Hepatocyte (in vitro differentiated cells): ENCODE measurements at regions not wholly inside any gene's neighbourhood (a gene's known extent, or its start where the extent isn't known, plus 50 kb on each side); places are given as distances from the start of the nearest gene placed in this dataset.

ENCODE experiments used
- DNase-seq: peaks from one replicate; pipeline ENCODE4 v3.0.0-alpha.2; 2016; ENCODE audit warnings: low spot score
- H2AFZ ChIP-seq: fragments of 200-600 bp; sonication (generic); 2 replicates; pipeline ENCODE4 v1.6.0; 2016; ENCODE audit warnings: antibody characterized with exemption, mild to moderate bottlenecking
- H3K27ac ChIP-seq: fragments of 200-600 bp; sonication (generic); 2 replicates; pipeline ENCODE4 v1.5.1; 2016; ENCODE audit warnings: mild to moderate bottlenecking
- H3K27me3 ChIP-seq: fragments of 200-600 bp; sonication (generic); 2 replicates; pipeline ENCODE4 v1.6.1; 2016
- H3K36me3 ChIP-seq: fragments of 200-600 bp; sonication (generic); replicated peaks from 2 replicates; pipeline ENCODE4 v1.5.1; 2016; ENCODE audit warnings: low read depth; ENCODE audit not compliant: insufficient read depth
- H3K4me1 ChIP-seq: fragments of 200-600 bp; sonication (generic); 2 replicates; pipeline ENCODE4 v1.5.1; 2016; ENCODE audit warnings: mild to moderate bottlenecking, moderate library complexity; ENCODE audit not compliant: insufficient read depth
- H3K4me2 ChIP-seq: fragments of 200-600 bp; sonication (generic); 2 replicates; pipeline ENCODE4 v1.6.0; 2016
- H3K4me3 ChIP-seq: fragments of 200-600 bp; sonication (generic); 2 replicates; pipeline ENCODE4 v1.5.1; 2016; ENCODE audit warnings: mild to moderate bottlenecking
- H3K79me2 ChIP-seq: fragments of 200-600 bp; sonication (generic); 2 replicates; pipeline ENCODE4 v1.6.0; 2017; ENCODE audit warnings: mild to moderate bottlenecking
- H3K9me2 ChIP-seq: fragments of 200-600 bp; sonication (generic); replicated peaks from 2 replicates; pipeline ENCODE4 v1.6.0; 2017; ENCODE audit warnings: mild to moderate bottlenecking; ENCODE audit not compliant: insufficient read depth
- H3K9me3 ChIP-seq: fragments of 200-600 bp; sonication (generic); 2 replicates; pipeline ENCODE4 v1.5.1; 2016; ENCODE audit warnings: low read depth, mild to moderate bottlenecking
- H4K20me1 ChIP-seq: fragments of 200-600 bp; sonication (generic); 2 replicates; pipeline ENCODE4 v1.6.0; 2016; ENCODE audit warnings: mild to moderate bottlenecking; ENCODE audit not compliant: insufficient read depth, poor library complexity, severe bottlenecking
- EZH2 ChIP-seq: fragments of 200-600 bp; sonication (generic); IDR thresholded peaks from 2 replicates; pipeline ENCODE4 v1.6.1; 2016; ENCODE audit warnings: antibody characterized with exemption, mild to moderate bottlenecking, borderline replicate concordance
- EZH2phosphoT487 ChIP-seq: fragments of 200-600 bp; sonication (generic); IDR thresholded peaks from one replicate; pipeline ENCODE4 v1.6.1; 2018; ENCODE audit warnings: antibody characterized with exemption, mild to moderate bottlenecking, low read depth, moderate library complexity; ENCODE audit not compliant: unreplicated experiment, severe bottlenecking
- WGBS: methylation state at CpG from one replicate; pipeline ENCODE4 v1.1.6; 2016; ENCODE audit warnings: low lambda C conversion rate; ENCODE audit errors: missing lambda C conversion rate; 5-methylcytosine and 5-hydroxymethylcytosine counted together
- TF ChIP-seq, protein P1 (sequence below): fragments of 200-600 bp; sonication (generic); IDR thresholded peaks from 2 replicates; pipeline ENCODE4 v1.5.1; 2016; ENCODE audit warnings: antibody characterized with exemption, mild to moderate bottlenecking; ENCODE audit not compliant: poor library complexity

GRCh38 chr2:16135913-16136310 lies 195.6 kb downstream of the MYCN start:
- Histone ChIP-seq H3K9me3 (no peaks in the 10 kb centered on the region), H3K79me2 (no peaks in the 10 kb centered on the region), H3K36me3 (no peaks in the 10 kb centered on the region), H3K27ac (no peak overlapping the region), H4K20me1 (no peaks in the 10 kb centered on the region), H3K4me1 (no peaks in the 10 kb centered on the region), H3K9me2 (no peaks in the 10 kb centered on the region), H3K27me3 (no peaks in the 10 kb centered on the region), H2AFZ (no peak overlapping the region), H3K4me2 (no peak overlapping the region), H3K4me3 (no peak overlapping the region)
- TF ChIP-seq EZH2 (no peak), EZH2phosphoT487 (no peak)
- TF ChIP-seq, protein P1, sequence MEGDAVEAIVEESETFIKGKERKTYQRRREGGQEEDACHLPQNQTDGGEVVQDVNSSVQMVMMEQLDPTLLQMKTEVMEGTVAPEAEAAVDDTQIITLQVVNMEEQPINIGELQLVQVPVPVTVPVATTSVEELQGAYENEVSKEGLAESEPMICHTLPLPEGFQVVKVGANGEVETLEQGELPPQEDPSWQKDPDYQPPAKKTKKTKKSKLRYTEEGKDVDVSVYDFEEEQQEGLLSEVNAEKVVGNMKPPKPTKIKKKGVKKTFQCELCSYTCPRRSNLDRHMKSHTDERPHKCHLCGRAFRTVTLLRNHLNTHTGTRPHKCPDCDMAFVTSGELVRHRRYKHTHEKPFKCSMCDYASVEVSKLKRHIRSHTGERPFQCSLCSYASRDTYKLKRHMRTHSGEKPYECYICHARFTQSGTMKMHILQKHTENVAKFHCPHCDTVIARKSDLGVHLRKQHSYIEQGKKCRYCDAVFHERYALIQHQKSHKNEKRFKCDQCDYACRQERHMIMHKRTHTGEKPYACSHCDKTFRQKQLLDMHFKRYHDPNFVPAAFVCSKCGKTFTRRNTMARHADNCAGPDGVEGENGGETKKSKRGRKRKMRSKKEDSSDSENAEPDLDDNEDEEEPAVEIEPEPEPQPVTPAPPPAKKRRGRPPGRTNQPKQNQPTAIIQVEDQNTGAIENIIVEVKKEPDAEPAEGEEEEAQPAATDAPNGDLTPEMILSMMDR, result no peak
- DNase-seq, result no peak
- WGBS, result 100% methylated on average over 1 of the region's 1 CpG

DNA sequence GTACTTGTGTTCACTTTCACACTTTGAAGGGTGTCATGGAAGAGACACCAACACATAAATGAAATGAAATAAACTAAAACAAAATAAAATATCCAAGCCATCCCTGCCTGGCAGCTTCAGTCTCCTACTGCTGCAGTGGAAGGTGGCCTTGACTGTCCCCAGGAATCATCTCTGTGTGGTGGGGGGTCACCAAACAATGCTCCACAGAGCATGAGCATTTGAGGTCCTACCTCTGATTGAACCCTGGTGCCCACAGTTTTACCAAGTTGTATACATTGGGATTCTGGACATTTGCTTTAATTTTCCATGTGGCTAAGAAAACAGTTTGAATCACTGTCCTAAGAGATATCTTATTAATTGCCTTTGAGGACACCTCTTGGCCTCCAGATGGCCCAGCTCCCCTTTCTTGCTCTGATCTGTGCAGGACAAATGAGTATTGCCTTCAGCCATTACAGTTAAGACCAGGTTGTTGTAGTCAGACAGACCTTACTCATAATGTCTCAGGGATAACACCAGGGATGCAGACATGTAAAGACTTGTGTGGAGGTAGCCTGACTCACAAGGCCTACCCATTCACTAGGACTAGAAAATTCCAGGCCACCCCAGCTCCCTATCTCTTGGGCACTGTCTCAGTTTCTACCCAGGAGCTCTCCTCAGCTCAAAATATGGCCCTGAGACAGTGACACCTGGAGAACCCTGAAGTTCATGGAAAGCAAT lies 195.0 kb downstream of the MYCN start:
- Histone ChIP-seq H3K4me2 (no peak overlapping the region), H3K4me1 (no peaks in the 10 kb centered on the region), H3K9me3 (no peaks in the 10 kb centered on the region), H3K9me2 (no peaks in the 10 kb centered on the region), H3K36me3 (no peaks in the 10 kb centered on the region), H4K20me1 (no peaks in the 10 kb centered on the region), H3K4me3 (no peak overlapping the region), H2AFZ (no peak overlapping the region), H3K79me2 (no peaks in the 10 kb centered on the region), H3K27me3 (no peaks in the 10 kb centered on the region), H3K27ac (no peak overlapping the region)
- TF ChIP-seq, protein P1, result no peak
- TF ChIP-seq EZH2, result no peak
- TF ChIP-seq EZH2phosphoT487, result no peak
- DNase-seq, result no peak

- Histone ChIP-seq H3K27me3 (no peaks in the 10 kb centered on the region), H4K20me1 (no peaks in the 10 kb centered on the region), H3K27ac (no peak overlapping the region), H3K9me3 (no peaks in the 10 kb centered on the region), H2AFZ (no peak overlapping the region), H3K4me1 (no peaks in the 10 kb centered on the region), H3K36me3 (no peaks in the 10 kb centered on the region), H3K79me2 (no peaks in the 10 kb centered on the region), H3K4me2 (no peak overlapping the region), H3K4me3 (no peak overlapping the region), H3K9me2 (no peaks in the 10 kb centered on the region)
- no peak for DNase-seq
- WGBS, result 92% methylated on average over 9 of the region's 9 CpGs
- TF ChIP-seq EZH2, result no peak
- TF ChIP-seq, protein P1, result no peak
- TF ChIP-seq EZH2phosphoT487, result no peak
Measured at GRCh38 chr2:16134436-16135165, 194.3 kb downstream of the MYCN start.
